ENCODE measurements at regions not wholly inside any gene's neighbourhood (a gene's known extent, or its start where the extent isn't known, plus 50 kb on each side); places are given as distances from the start of the nearest gene placed in this dataset.

DNA sequence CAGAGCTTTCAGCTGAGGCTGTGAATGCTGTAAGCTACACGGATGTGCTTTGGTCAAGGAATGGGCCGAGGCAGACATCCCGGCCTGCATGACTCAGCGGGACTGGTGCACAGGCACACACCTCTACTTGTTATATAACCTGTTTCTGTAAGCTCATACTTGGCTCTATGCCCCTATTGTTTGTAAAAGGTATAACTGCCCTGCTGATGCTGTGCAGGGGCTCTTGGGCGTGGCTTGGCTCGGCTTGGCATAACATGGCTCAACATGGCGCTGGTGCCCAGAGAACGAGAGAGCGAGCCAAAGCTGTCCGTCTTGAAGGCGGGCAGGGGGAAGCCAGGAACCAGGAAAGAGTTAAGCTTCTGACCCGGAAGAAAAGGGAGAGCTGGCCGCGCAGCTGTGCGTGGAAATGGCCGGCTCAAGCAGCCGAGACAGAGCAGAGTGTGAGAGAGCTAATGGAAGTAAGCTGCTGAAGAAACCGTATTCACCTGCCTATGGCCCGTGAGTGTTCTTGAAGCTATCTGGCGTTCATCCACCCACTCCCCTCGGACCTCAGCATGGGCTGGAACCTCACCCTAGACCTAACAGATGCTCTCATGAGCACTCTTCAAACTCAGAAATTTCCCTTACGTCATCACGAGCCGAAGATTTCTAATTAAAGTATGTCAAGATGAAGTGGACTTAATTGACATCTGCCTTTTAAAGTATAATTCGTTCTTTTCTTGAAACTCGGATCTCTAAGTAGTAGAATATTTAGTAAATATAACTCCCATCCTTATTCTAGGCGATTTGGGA, 286.3 kb upstream of the AGA start:
- no peak for TF ChIP-seq POLR2A (IDR thresholded peaks at IDR 0.05; ENCODE audit: low read length)
- no peak for TF ChIP-seq GATA1 (IDR thresholded peaks at IDR 0.05; ENCODE audit: low read depth, low read length)

Data from erythroblast (primary cell).